ENCODE measurements at regions not wholly inside any gene's neighbourhood (a gene's known extent, or its start where the extent isn't known, plus 50 kb on each side); places are given as distances from the start of the nearest gene placed in this dataset.

DNA sequence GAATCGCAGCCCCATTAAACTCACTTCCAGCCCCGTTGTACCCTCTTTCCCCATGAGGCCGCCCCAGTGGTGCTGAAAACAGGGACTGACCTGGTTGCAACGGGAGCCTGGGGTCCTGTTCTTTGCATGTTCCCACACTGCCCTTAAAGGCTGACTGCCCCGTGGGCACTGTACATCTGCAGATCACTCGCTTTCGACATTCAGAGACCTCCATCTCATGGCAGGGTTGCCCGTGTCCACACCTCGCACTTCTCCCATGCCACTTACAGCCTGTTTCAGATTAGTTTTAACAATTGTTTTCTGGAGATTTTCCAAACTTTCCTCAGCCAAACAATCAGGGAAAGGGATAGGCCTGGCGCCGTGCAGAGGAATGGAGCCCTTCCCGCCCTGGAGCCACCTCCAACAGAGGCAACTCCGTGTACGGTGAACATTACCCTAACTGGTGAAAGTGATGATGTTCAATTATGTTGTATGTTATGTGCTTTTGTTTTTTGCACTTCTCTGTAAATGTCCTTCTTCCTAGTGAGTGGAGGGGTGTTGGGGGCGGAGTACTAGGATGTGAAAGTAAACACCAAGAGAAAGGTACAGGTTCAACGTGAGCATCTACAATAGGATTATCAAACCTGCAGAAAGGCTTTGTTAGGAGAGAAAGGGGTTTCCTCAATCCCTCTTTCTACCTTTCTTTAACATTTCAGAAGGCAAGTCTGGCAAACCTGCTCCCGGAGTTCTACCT is 262.8 kb downstream of the FOXO1 start:
- DNase-seq: no peak

DNA sequence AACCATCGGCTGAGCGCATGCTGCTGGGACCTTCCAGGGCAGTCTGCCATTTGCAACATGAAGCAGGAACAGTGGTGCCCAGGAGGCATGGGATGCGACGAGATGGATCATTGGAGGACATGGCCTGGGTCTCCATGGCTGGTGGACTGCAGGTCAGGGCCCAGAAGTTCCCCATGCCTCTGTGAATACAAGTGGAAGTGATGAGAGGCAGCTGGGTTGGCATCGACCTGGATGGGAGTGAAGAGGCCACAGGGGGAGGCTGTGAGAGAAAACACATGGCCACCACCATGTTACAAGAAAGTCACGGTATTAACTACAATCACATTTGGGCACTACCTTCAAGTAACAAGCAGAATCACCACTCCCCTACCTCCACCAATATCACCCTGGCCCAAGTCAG is 262.0 kb downstream of the FOXO1 start:
- no peak for DNase-seq

DNA sequence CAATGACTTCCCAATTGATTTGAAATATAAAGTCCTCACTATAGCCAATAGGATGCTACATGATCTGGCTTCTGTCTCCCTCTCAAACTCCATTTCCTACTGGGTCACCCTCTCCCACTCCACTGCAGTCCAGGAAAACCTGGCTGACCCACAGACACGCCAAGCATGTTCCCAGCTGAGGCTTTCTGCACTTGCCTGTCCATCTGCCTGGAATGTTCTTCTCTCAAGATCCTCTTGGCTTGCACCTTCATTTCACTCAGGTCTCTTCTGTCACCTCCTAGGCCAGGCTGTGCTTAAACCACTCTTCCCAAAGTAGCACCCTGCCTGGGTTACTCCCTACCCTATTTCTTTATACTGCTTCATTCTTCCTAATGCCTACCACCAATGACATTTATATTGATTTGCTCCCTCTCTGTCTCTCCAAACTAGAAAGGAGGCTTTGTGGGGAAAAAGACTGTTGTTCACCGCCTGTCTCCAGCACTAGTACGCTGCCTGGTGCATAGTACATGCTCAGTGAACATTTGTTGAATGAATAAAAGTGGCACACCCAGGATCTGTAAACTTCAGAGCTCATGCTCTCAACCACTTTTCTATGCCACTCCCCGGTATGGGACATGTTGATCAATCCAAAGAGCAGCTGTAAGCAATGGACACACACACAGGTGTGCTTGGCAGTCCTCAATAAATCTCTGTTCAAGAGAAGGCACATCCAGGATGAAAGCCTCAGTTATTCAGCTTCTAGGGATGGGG is 261.3 kb downstream of the FOXO1 start:
- DNase-seq: no peak

DNA sequence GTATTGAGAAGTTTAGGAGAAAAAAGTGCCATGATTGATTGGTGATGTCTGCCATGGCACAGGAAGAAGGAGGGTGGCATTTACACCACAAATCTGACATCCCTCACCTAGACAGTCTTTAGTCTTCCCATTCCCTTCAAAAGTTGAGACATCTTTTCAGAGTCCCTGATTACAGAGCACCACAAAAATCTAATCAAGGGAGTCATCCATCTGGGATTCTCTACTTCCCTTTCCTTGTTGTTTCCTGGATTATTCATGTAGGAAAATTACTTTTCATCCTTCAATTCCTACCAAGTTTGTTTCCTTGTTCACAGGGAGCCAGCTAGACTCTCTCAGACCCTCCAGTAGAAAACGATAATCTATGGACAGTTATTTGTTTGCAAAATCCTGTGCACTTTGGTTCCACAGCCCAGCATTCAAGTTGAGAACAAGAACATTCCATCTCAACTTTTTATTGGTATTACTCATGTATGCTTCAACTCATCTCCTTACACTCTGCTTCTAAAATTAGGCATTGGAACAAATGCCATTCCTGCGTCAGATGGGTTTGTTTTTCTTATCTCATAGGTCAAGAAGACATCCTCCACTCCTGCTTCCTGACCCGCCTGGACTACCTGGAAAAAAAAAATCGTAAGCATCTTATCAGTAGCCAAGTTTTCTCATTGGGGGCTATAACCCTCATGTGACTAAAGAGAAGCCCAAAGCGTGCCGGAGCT is 259.9 kb downstream of the FOXO1 start:
- DNase-seq: no peak

GRCh38 chr13:40407567-40407966 is 258.9 kb downstream of the FOXO1 start:
- DNase-seq: no peak

- no peak for DNase-seq
Observed at GRCh38 chr13:40408602-40409001, 257.8 kb downstream of the FOXO1 start.

GRCh38 chr13:40409278-40409677 is 257.2 kb downstream of the FOXO1 start:
- no peak for DNase-seq

DNA sequence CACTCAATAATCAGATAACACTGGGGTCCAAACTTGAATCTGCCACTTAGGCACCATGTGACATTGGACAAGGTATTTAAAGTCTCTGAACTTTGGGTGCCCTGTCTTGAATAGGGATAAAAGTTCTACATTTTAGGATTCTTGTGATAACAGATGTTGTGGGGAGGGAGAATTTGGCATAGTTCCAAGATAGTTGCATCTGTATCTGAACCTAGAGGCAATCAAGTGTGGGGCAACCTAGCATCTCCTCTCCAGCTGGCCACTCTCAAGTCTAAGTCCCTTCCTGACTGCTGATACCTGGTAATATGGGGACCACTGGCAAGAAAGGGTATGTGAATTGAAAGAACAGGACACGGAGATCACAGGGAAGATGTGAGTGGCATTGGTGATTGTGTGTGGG is 256.1 kb downstream of the FOXO1 start:
- DNase-seq: no peak

DNA sequence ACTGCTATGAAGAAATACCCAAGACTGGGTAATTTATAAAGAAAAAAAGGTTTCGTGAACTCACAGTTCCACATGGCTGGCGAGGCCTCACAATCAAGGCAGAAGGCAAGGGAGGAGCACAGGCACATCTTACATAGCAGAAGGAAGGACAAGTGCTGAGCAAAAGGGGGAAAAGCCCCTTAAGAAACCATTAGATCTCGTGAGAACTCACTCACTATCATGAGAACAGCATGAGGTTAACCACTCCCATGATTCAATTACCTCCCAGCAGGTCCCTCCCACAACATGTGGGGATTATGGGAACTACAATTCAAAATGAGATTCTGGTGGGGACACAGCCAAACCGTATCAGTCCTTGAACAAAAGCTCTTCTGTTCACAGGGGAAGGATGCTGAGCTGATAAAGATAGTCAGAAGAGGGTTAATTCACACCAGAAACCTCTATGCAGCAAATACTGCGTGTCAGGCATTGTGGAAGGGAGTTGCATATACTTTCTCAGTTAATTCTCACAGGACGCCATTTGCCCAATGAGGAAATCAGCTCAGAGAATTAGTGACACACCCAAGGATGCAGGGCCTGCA is 246.2 kb downstream of the FOXO1 start:
- DNase-seq: no peak

DNA sequence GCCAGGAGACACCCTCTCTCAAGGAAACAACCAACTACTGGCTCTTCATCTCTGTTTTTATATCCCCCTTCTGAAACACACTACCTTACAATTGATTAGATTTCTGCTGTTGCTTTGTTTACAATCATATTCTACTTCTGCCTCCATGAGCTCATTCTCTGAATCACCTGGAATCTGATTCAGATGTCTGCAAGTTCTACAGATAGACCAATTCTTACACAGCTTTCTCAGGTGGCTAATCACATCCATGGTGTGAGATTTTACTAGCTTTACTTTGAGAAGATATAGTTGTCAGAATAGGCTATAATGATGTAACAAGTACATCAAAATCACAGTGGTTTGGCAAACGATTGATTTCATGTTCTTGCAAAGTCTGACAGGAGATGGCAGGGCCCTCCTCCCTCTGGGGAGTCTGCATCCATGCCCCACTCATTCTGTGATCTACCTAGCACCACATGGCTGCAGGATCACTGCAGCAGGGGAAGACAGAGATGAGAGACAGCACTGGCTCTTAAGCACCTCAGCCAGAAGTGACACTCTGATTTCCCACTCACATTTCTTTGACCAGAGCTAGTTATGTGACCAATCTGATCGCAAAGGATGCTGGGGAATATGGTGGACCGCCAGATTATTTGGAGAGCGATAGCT is 243.7 kb downstream of the FOXO1 start:
- no peak for DNase-seq

DNA sequence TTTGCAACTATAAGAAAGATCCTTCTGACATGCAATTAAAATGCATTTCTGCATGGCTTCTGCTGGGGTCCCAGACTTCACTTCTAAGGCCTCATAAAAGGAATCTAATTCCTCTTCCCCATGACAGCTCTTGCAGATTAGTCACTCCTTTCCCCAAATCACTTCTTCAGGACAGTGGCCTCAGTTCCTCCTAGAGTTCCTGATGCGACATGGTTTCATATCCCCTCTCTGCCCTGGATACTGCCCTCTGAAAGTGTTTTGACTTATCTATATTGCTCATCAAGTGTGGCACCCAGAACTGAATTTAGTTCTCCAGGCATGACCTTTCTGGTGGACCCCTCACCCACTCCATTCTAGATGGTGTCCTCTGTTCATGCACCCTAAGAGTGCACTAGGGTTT is 238.1 kb downstream of the FOXO1 start:
- DNase-seq: no peak

- DNase-seq: no peak
Observed at GRCh38 chr13:40429706-40430545, 236.5 kb downstream of the FOXO1 start.

DNA sequence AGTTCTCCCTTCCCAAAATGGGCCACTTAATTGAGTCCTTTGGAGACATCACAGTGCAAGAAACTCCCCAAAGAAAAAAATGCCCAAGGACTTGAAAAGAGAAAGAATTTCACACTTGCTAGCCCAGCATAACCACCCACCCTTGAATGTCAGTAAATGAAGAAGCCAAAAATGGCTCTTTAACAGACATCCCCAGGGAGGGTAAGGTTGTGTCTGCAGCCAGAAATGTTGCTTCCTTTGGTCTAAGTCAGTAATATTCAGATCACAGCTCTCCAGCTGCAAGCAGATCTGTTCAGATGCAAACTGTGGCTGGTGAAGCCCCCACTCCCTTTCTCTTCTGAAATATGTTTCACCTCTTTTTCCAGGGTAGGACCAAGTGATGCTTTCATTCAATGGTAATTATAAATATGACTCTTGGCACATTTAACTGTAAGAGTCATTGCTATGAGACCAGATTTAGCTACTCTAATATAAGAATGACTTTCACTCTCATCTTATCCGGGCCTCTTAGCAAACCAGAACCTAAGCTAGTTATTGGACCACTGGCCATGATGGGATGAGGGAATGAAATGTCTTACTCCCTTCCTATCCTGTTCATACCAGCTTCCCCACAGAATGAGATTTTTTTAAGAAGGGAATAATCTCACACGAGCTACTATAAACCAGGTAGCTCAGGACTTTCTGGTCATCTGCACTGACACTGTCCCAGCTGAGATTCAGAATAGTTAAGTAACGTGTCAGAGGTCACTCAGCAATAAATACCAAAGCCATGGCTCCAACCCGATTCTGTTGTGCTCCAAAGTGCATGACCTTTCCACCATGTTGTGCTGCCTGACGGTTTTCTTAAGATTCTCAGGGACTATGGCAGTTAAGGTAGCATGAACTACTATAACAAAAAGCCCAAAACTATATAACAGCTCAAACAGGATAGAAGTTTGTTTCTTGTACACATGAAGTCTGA is 234.1 kb downstream of the FOXO1 start:
- DNase-seq: no peak

GRCh38 chr13:40433001-40433400 is 233.4 kb downstream of the FOXO1 start:
- DNase-seq: no peak

DNA sequence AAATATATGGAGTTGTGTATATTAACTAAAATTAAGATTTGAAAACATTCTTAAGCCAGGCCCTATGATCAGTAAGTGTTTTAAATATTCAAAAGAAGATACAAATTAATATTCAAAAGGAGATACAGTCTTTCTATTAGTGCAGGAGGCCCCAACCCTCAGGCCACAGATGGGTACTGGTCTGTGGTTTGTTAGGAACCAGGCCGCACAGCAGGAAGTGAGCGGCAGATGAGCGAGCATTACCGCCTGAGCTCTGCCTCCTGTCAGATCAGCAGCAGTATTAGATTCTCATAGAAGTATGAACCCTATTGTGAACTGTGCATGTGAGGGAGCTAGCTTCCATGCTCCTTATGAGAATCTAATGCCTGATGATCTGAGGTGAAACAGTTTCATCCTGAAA is 232.9 kb downstream of the FOXO1 start:
- peak; percentile 16 for DNase-seq

GRCh38 chr13:40434516-40435397 is 231.7 kb downstream of the FOXO1 start:
- no peak for DNase-seq

DNA sequence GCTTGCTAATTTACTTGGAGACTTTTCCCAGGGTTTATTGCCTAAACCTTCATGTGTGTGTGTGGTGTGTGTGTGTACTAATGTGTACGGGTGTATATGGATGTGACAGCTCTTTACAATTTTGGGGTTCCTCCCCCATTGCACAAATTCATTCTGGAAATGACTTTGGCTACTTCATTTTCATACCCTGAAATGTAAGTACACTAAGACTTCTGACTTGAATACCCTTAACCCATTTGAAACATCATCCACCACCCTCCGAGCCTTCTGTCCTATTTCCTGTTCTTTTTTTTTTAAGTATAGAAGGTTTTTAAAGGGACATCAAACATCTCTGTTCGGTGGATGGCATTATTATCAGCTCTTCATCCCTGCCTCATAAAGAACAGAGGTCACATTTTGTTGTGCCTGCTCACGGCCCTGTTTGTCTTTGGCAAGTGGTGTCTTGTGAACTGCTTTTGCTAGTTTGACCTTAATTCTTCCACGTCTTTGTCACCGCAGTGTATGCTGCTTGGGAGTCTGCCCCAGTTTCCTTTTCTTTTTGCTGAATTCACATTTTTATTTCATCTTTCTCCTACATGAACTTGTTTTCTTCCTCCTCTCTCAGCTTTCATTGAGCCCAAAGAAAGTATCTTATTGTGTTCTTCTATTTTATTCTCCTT is 228.3 kb downstream of the FOXO1 start:
- no peak for DNase-seq

DNA sequence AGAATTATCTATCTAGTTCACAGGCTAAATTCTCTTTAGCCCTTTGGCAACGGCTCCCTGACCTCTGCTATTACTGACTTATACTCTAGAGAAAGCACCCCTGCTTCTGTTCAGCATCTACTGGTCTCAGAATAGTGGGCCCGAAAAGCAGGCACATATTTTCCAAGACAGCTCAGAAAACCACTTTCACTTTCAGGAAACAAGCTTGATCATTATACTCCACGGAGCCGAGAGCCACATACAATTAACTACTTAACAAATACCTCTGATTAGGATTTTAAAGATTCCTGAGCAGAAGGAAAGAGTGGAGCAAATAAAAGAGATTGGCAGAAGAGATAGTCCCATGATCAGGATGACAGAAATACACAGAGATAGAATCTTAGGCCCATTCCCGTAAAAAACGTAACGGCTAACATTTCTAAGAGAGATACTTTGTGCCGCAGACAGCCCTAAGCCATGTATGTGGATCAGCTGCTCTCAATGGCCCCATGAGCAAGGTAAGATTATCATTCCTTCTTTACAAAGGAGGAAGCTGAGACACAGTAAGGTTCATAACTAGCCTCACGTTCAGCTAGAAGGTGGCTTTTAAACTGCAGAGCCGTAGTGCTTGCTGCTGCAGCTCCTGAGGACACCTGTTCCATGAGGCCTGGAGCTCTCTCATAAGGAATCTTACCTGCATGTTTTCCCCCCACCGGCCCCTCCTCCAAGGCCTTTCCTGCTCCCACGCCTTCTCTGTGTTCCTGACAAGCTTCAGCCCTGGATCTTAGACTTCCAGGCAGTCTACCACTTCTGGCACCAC is 227.2 kb downstream of the FOXO1 start:
- DNase-seq: no peak
